ENCODE measurements at regions not wholly inside any gene's neighbourhood (a gene's known extent, or its start where the extent isn't known, plus 50 kb on each side); places are given as distances from the start of the nearest gene placed in this dataset.
A peak's percentile ranks its signal among the peaks of the same experiment; 100 is the strongest.

DNA sequence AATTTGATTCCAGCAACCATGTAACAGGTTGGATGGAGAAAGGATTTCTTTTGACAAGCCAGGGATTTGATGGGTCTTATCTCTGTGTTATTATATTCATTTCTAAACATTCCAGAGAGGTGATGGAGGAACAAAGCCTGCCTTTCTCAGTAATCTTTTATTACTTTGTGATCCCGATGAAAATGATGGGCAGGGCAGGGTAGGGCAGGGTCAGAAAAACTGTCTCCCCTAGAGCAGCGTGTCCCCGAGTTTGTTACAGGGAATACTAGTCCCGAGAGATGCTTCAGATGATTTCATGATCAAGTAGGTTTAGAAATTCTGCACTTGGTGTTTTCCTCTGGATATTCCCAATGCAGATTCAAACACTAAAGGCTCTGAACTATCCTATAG is 111.8 kb upstream of the RGMA start:
- DNase-seq (ENCODE audit: low read depth), result no peak

DNA sequence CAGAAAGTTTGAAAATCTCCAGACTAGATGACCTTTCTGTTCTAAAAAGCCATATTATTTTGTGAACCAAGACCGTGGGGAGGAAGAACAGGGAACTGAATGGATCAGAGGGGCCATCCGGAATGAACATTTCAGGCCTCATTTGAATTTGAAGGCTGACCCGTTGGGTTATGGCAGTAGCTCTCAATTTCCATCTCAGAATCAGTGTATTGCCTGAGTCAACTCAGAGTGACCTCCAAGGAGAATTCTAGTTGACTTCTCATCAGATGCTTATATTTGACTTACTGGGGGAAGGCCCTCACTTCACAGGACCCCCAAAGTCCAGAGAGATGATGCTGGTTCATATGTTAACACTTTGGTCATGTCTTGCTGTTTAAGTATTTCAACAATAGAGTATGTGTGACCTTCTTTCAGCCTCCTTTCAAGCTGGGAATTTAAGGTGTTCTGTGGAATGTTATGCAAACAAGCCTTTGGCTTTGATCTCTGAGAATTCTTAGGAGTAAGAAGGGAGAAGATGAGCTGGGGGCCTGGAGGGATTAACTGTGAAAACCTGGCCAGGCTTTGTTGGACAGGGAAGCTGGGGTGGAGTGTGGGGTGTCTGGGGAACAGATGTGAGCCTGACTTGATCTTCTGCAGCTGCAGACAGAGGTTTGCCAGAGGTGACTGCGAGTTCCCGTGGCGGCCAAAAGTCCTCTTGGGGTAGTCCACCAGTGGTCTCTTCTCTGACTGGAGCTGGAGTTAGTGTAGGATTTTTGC is 111.2 kb upstream of the RGMA start:
- DNase-seq (ENCODE audit: low read depth), result no peak

DNA sequence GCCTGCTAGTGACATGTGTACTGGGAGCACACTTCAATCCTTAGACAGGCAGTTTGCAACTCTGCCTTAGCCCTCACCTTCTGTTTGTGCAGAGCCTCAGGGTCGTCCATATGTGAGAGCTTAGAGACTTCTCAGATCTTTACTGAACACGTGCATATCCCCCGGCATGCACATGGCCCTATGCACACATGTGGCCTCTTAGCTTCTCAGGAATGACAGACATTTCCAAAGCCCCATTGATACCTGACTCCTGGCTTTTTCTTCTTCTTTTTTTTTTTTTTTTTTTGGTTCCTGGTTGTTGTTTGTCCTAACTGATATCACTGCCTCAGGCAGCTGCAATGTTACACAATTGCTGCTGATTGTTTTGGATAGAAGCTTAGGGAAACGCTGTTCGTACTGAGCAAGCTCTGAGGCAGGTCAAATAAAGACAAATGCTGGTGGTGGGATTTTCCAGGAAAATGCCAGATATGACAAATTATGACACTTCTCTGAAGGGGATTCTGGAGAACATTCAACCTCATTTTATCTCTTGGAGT is 107.2 kb upstream of the RGMA start:
- DNase-seq (ENCODE audit: low read depth), result no peak

DNA sequence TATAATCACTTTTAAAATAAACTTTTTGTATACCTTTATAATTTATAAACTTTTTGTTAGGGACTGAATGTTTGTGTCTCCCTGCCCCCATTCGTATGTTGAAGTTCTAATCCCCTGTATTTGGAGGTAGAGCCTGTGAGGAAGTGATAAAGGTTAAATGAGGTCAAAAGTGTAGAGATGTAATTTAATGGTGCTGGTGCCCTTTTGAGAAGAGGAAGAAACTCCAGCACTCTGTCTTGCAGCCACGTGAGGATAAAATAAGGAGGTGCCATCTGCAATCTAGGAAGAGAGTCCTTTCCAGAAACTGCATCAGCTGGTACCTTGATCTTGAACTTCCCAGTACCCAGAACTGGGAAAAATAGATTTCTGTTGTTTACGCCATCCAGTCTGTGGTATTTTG is 106.1 kb upstream of the RGMA start:
- no peak for DNase-seq (ENCODE audit: low read depth)

DNA sequence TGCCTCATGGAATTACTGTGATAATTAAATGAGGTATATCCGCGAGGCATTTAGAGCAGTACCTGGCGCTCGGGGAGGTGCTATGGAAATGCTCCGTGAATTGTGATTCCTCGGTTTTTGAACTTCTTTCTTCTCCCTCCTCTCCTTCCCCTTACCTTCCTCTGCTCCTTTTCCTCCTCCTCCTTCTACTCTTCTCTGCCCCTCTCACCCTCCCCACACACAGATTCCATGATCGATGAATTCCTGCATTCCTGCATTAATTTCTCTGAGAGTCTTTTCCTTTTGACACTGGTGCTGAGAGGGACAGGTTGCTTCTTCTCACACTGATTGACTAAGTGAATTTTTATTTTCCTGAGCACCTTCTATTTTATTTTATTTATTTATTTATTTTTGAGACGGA is 101.2 kb upstream of the RGMA start:
- no peak for DNase-seq (ENCODE audit: low read depth)

DNA sequence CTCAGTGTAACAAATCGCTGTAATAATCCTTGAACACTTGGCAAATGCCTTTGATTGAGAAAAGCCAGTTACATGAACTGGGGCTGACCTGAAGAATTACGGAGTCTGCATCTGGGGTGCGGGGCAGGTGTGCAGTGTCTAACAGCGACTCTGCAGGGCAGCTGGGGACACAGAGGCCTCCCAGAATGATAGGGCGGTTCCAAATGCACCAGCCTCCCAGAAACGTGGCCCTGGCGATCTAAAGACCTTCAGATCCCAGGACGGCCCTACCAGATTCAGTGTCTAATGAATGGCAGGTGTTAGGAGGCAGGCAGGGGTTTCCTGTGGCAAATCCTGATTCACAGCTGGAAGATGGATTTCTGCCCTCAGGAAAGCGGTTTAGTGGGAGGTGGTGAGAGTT is 100.5 kb upstream of the RGMA start:
- DNase-seq (ENCODE audit: low read depth), result no peak

DNA sequence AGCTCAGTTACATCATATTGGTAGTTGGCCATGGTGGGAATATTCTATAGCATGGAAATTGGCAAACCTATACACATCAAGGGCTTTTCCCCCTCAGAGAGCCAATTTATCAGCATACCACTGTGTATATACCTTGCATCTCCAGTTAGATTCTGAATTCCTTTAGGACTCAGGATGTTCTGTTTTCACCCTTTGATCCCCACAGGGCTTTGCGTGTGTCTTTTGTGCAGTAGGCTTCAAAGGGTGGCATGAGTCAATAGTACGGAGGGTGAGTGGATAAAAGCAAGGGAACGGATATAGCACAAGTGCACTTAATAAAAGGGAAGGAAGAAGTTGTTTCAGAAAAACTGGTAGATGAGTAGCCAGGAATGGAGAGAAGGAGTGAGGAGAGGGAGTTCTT is 99.2 kb upstream of the RGMA start:
- DNase-seq (ENCODE audit: low read depth), result no peak

DNA sequence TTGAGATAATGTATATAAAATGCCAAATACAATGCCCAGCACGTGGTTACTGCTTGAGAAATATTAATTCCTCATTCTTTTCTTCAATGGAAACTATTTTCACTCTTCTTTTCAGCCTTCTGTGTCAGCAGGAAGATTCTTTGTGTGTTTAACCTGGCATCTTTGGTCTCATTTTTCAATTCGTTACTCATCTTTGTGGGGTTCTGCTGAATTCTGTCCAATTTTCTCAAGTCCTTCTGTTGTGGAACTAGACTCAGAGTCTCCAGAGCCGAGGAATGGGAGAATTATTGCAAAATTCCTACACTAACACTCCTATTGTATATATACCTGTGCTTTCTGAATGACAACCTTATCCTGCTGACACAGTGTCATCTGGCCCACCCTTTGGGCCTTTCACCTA is 96.8 kb upstream of the RGMA start:
- DNase-seq (ENCODE audit: low read depth), result no peak

DNA sequence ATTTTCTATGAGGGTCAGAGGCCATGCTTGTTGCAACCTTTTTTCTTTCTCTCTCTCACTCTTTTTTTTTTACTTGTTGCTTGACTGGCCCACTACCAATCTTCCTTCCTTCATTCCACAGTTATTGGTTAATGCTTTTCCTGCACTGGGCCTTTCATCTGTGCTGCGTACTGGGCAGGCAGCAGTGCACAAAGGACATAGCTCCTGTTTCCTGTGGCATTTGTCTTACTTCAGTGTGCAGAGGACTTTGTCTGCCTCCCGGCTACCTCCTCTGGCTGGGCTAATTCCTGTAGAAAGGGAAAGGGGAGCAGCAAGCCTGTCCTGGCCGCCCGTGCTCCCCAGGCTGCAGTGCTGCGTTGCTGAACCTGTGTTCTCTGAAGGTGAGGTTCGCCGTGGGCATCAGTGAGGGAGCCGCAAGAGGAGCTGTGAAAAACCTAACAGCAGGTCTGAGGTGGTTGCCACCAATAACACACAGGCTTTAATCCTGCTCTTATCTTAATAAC is 93.7 kb upstream of the RGMA start:
- DNase-seq (ENCODE audit: low read depth), result no peak

DNA sequence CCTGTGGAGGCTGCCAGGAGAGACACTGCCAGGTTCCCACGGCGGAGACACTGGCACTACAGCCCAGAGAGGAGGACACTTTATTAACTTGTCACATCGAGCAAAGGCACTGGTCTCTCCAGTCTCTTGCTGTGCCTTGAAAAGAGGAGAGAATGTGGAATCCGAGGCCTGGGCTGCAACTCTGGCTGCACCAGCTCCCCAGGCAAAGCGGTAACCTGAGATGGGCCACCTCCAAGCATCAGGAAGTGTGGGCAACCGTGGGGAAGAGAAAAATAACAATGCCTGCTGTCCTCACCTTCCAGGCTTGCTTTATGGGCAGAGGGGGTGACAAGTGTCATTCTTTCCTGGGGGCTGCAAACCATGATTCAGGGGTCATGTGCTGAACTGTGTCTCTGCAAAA is 91.6 kb upstream of the RGMA start:
- no peak for DNase-seq (ENCODE audit: low read depth)

DNA sequence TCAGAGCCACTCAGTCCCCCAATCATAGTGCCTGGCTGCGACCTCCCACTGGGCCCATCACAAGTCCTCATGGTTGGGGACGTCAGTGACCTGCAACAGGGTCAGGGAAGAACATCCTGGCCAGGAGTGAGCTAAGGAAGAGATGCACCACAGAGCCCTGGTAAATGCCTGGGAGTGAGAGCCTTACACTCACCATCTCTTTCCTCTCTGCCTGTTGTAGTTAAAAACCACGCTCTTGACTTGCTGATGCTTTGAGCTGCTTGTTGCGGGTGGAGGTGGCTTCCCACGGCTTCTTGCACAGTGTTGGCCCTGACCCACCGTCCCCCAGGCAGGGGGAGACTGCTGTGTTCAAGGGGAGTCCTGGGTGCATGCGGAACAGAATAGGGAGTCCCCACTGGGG is 91.1 kb upstream of the RGMA start:
- no peak for DNase-seq (ENCODE audit: low read depth)

DNA sequence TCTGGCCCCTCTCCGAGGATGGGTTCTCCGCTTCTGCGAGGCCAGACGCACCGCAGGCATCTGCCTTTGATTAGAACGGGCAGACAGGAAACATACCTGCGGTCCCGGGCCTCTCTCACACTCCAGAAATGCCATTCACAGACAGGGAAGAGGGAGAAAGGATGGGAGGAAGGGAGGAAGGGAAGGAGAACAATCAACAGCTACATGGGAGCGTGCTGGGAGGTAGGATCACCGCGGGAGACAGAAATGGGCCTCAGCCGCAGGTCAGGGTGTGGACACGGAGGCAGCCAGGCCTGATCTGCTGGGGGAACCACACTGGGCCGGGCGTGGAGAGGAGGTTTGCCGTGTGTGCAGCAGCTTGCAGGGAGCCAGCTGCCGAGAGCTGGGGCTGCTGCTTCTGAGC is 90.7 kb upstream of the RGMA start:
- no peak for DNase-seq (ENCODE audit: low read depth)

DNA sequence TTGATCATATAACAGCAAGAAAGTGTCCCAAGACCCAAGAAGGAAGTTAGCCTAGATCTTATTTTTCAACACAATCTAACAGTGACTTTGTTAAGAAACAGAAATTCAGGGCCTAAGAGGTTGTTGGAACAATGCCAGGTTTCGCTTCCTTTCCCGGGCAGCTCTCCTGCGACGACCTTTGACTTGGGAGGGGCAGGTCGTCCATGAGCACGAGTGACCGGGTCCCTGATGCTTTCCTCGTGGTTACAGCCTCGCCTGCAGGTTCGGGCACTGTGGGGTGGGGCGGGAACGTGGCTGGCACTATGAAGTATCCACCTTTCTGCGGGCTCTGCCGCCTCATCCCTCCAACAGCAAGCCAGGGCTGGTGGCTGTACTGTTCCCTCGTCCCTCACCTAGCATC is 90.1 kb upstream of the RGMA start:
- no peak for DNase-seq (ENCODE audit: low read depth)

DNA sequence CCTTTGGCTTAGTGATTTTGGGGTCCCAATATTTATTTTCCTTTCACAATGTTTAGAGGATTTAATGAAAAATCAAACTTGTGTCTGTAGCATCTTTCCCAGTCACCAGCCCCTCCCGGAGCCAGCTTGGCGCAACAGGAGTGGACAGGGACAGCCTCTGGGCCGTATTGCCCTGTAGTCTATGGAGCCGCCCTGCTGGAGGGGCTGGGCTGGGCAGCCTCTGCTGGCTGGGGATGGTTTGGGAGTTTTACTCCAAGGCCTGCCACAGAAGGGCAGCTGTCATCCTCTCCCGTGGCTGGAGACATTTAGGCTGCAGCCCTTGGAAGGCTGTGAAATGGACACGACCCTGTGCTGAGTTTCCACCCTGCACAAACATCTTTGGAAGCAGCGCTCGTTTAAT is 89.4 kb upstream of the RGMA start:
- no peak for DNase-seq (ENCODE audit: low read depth)

DNA sequence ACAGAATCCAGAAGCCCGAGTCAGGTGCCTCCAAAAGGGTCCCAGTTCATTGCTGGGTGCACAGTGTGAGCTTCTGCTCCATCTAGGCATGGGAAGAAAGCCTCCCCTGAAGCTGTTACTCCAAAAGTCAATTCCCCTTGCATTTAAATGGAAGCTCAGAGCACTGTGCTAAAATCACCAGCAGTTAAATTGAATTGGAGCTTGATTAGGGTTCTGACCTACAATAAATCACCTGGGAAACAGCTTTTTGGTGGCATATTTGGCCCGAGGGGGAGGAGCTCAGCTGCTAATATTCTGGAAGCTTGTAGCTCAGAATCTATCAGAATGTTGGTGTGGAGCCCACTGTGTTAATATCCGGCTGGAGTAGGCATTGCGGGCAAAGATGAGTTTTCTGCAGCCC is 87.1 kb upstream of the RGMA start:
- no peak for DNase-seq (ENCODE audit: low read depth)

DNA sequence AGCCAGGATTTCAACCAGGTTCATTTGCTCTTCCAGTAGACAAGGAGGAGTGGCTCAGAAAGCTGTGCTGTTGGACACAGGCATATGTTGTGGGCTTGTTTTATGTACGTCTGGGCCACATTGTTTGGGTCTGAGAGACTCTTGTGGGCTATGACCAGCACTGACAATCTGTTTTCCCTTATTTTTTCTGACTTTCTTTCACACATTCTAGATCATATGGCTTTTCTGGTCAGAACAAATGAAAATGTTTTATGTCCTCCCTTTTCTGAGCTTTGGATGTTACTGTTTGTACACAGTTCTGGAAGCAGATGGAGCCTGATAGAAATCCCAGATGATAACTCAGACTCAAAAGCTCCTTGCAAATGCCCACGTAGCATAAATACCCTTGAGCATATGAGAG is 85.8 kb upstream of the RGMA start:
- DNase-seq (ENCODE audit: low read depth), result no peak

DNA sequence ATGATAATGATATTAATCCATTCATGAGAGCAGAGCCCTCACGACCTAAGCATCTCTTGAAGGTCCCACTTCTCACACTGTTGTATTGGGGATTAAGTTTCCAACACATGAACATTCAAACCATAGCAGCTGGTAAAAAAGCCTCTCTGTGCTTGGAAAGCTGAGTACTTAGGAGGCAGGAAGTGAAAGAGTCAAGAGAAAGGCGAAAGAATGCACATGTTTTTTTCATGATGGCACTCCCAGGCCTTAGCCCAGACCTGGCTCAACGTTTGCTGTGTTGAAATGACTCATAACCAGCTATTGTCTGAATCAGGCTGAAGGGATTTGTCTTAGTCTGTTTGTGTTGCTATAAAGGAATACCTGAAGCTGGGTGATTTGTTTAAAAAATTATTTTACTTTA is 84.4 kb upstream of the RGMA start:
- DNase-seq (ENCODE audit: low read depth), result peak; percentile 42

DNA sequence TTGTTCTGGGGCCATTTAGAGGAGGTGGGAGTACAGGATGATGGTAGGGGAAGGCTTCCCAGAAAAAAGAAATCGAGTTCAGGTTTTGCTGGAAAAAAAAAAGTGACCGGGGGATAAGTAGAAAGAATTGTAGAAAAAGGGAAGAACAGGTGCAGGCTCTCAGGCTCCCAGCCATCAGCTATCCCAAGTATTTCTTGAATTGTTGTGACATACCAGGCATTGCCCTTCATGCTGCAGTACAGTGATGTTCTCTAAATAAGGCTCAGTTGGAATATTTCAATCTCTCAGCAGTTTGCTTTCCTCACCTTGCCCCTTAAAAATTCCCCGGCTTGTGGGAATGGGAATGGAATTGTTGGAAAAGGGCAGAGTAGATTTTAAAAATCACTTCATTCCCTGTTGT is 82.5 kb upstream of the RGMA start:
- no peak for DNase-seq (ENCODE audit: low read depth)

DNA sequence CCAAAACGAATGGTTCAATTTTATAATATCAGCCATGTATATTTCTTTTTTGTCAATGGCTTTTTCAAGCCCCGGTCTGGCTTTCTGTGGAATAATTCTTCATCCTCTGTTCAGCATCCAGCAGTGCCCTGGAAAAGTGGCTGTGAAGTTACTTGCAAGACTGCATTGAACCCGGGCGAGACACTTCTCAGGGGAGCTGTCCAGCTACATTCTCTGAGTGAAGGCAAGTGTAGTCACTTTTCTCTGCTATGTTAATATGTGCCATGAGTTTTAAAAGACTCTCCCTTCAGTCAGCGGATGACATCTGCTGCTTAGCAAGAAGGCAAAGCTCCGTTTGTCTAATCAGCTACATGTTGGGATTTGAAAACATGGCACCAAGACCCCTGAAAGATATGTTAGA is 81.3 kb upstream of the RGMA start:
- DNase-seq (ENCODE audit: low read depth), result no peak

DNA sequence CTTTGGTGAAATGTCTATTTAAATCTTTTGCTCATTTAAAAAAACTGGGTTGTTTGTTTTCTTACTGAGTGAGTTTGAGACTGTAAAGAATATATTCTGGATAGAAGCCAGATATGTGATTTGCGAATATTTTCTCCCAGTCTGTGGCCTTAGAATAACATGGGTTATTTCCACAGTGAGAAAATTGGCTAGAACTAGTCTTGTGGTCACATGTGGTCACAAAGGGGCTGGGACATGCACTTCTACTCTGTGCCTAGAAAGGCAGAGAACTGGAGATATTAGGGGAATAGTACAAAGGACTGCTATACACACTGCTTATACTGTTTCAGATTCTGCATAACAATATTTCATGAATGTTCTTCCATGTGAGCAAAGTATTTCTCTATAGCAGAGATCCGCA is 79.9 kb upstream of the RGMA start:
- DNase-seq (ENCODE audit: low read depth), result no peak

DNA sequence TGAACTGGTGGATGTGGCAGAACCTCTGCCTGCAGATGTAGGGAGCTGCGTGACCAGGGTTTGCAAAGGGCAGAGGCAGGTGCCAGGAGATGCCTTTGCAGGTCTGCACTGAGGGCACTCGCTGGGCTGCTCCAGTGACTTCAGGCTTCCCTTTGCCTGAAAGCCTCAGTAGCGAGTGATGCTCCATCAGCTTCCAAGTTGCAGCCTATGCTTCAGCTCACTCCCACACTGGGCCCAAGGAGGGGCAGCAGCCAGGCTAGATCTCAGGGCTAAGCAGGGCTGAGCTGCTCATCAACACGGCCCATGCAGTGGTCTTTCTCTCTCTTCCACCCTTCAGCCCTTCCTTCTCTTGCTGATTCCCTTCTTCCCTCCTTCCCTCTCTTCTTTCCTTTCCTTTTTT is 78.3 kb upstream of the RGMA start:
- no peak for DNase-seq (ENCODE audit: low read depth)

DNA sequence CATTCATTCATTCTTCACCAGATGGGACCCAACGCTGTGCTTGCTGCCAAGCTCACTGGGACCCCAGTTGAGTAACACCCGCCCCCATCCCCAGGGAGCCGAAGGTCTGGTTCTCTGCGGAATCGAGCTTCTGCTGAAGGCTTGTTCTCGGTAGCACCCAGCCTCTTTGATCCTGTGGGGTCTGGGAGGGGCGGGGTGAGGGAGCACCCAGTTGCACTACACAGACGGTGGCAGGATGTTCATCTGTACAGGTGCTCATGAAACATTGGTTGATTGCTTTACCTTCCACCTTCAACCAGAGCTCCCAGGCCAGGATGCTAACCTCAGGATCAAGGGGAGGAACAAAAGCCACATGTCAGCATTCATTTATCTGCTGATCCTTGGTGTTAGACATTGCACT is 77.7 kb upstream of the RGMA start:
- DNase-seq (ENCODE audit: low read depth), result no peak

DNA sequence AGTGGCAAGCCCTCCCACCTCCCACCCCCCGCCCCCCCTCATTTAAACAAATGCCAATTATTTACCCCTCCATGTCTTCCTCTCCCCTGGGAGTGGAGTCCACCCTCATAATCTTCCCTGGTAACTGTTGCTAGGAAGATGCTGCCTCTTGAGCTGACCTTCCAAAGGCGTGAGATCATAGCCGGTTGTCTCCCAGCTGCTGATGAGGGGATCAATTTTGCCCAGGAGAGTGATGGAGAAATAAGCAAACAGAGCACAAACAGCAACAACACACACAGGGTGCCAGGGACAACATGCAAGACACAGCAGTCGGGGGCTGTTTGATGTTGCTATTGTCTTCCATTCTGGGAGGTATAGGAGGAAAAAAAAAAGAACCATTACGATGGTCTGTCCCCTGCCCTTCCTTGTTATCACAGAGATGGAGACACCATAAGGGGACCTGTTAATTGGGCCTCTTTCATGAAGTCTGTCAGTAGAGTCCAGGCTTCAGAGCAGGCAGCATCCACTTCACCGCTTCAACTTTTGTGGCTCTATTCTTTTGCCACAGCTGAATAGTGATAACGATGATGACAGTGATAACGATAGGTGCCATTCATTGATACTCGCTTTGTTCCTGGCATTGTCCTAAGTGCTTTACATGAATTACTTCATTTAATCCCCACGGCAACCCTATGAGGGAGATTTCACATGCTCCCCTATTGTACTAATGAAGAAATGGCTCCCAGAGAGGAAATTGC is 76.9 kb upstream of the RGMA start:
- DNase-seq (ENCODE audit: low read depth), result no peak

DNA sequence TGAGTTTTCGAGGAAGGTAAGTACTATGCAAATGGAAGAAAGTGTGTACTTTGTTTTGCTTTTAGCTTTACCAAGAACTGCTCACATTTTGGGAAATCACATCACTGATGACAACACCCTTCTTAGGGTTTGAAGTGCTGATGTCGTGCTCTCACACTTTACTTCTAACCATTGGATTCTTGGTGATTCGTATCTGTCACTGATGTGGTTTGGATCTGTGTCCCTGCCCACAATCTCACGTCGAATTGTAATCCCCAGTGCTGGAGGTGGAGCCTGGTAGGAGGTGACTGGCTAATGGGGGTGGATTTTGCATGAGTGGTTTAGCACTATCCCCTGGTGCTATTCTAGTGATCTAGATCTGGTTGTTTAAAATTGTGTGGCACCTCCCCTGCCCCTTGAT is 75.4 kb upstream of the RGMA start:
- DNase-seq (ENCODE audit: low read depth), result no peak
